DOHH2 (cell line): ENCODE measurements at regions not wholly inside any gene's neighbourhood (a gene's known extent, or its start where the extent isn't known, plus 50 kb on each side); places are given as distances from the start of the nearest gene placed in this dataset.

Experiments used
- H3F3A ChIP-seq: fragments of 200-600 bp; sonication (generic), shearing (Covaris generic); 2 replicates; pipeline ENCODE4 v1.6.0; 2016; ENCODE audit warnings: antibody characterized with exemption, mild to moderate bottlenecking; ENCODE audit not compliant: control insufficient read depth, insufficient read depth
- H3K27ac ChIP-seq: fragments of 200-600 bp; sonication (generic); 2 replicates; pipeline ENCODE4 v1.5.1; 2014; ENCODE audit warnings: low read depth, mild to moderate bottlenecking, low read length, moderate library complexity
- H3K27me3 ChIP-seq: fragments of 200-600 bp; sonication (generic); 2 replicates; pipeline ENCODE4 v1.6.1; 2014; ENCODE audit warnings: mild to moderate bottlenecking, low read length, mixed read lengths; ENCODE audit not compliant: control insufficient read depth
- H3K36me3 ChIP-seq: fragments of 200-600 bp; sonication (generic); 2 replicates; pipeline ENCODE4 v1.6.1; 2014; ENCODE audit warnings: mild to moderate bottlenecking, low read length, moderate library complexity, mixed read lengths; ENCODE audit not compliant: control insufficient read depth
- H3K4me1 ChIP-seq: fragments of 200-600 bp; sonication (generic); 2 replicates; pipeline ENCODE4 v1.6.1; 2014; ENCODE audit warnings: mild to moderate bottlenecking, low read length, mixed read lengths; ENCODE audit not compliant: control insufficient read depth
- H3K4me2 ChIP-seq: fragments of 200-600 bp; sonication (generic); 2 replicates; pipeline ENCODE4 v1.6.0; 2014; ENCODE audit warnings: mild to moderate bottlenecking, low read length, moderate library complexity
- H3K4me3 ChIP-seq: fragments of 200-600 bp; sonication (generic); 2 replicates; pipeline ENCODE4 v1.5.1; 2014; ENCODE audit warnings: mild to moderate bottlenecking, low read length, mixed read lengths
- H3K79me2 ChIP-seq: fragments of 200-600 bp; sonication (generic); 2 replicates; pipeline ENCODE4 v1.6.1; 2014; ENCODE audit warnings: mild to moderate bottlenecking, low read length, mixed read lengths; ENCODE audit not compliant: control insufficient read depth
- H3K9me2 ChIP-seq: fragments of 200-600 bp; sonication (generic); replicated peaks from 2 replicates; pipeline ENCODE4 v1.6.1; 2014; ENCODE audit warnings: mild to moderate bottlenecking, low read length, mixed read lengths; ENCODE audit not compliant: control insufficient read depth
- H3K9me3 ChIP-seq: fragments of 200-600 bp; sonication (generic); 2 replicates; pipeline ENCODE4 v1.6.1; 2014; ENCODE audit warnings: antibody characterized with exemption, low read length, mixed read lengths; ENCODE audit not compliant: control insufficient read depth, insufficient read depth
- H4K20me1 ChIP-seq: fragments of 200-600 bp; sonication (generic); 2 replicates; pipeline ENCODE4 v1.6.0; 2014; ENCODE audit warnings: low read depth, mild to moderate bottlenecking, antibody characterized with exemption, low read length, moderate library complexity; ENCODE audit not compliant: control insufficient read depth, insufficient read depth
- CTCF ChIP-seq: fragments of 200-600 bp; sonication (generic); IDR thresholded peaks from one replicate; pipeline ENCODE4 v1.5.1; 2014; ENCODE audit warnings: antibody characterized with exemption, mild to moderate bottlenecking, low read depth, low read length; ENCODE audit not compliant: poor library complexity, severe bottlenecking
- EZH2phosphoT487 ChIP-seq: fragments of 200-600 bp; sonication (generic); IDR thresholded peaks from 2 replicates; pipeline ENCODE4 v1.6.1; 2017; ENCODE audit warnings: borderline replicate concordance, mild to moderate bottlenecking, antibody characterized with exemption, low read length, moderate library complexity, mixed read lengths

GRCh38 chr6:48765352-48765961 lies 654.5 kb upstream of the PTCHD4 start:
- H3K4me2 ChIP-seq = no peak overlapping the region
- no peaks in the 10 kb centered on the region for H3K36me3 ChIP-seq
- H3F3A ChIP-seq = no peaks in the 10 kb centered on the region
- H3K9me3 ChIP-seq = no peaks in the 10 kb centered on the region
- TF ChIP-seq CTCF (peak; percentile 51), EZH2phosphoT487 (no peak)
- no peaks in the 10 kb centered on the region for H3K9me2 ChIP-seq
- H4K20me1 ChIP-seq = no peaks in the 10 kb centered on the region
- H3K4me1 ChIP-seq = no peaks in the 10 kb centered on the region
- no peaks in the 10 kb centered on the region for H3K27me3 ChIP-seq
- H3K79me2 ChIP-seq = no peaks in the 10 kb centered on the region
- no peak overlapping the region for H3K4me3 ChIP-seq
- no peak overlapping the region for H3K27ac ChIP-seq

DNA sequence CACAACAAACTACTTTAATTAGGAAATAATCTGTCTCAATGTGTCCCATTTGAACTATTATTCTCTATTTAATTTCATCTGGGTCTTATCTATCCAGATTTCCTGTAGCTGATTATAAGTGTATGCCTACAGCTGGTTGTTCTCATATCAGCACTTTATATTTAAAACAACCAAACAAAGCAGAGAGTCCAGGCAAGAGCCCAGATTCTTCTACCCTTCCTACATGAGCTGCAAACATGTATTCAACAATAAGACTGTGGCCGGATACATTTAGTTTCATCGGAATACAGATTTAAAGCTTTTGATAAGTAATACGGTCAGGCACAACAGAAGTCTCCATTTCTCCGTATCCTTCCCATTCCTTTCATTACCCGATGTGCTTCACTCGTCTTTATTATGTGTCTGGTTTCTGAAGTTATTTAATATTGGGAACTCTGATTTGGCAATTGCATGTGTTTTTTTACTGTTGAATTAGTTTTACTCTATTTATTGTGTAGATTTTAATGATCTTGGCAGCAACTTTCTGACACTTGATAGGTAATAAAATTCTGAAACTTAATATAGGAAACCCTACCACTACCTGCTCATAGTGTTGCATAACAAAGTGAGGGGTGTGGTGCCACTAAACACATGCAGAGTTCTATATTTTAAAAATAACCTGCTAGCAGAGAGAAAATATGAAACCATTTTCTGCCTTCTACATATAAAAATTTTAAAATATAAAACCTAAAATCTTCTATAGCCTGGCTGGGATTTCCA lies 653.5 kb upstream of the PTCHD4 start:
- TF ChIP-seq EZH2phosphoT487 = no peak
- TF ChIP-seq CTCF = no peak
- H3K36me3 ChIP-seq = no peaks in the 10 kb centered on the region
- H3F3A ChIP-seq = no peaks in the 10 kb centered on the region
- H3K9me3 ChIP-seq = no peaks in the 10 kb centered on the region
- H3K4me2 ChIP-seq = no peak overlapping the region
- H3K4me1 ChIP-seq = no peaks in the 10 kb centered on the region
- H3K79me2 ChIP-seq = no peaks in the 10 kb centered on the region
- no peaks in the 10 kb centered on the region for H3K9me2 ChIP-seq
- no peaks in the 10 kb centered on the region for H4K20me1 ChIP-seq
- H3K27me3 ChIP-seq = no peaks in the 10 kb centered on the region
- H3K27ac ChIP-seq = no peak overlapping the region
- H3K4me3 ChIP-seq = no peak overlapping the region

GRCh38 chr6:48757661-48758060 lies 646.7 kb upstream of the PTCHD4 start:
- TF ChIP-seq EZH2phosphoT487 = no peak
- TF ChIP-seq CTCF = no peak
- Histone ChIP-seq H3K9me3 (no peaks in the 10 kb centered on the region), H3K27me3 (no peaks in the 10 kb centered on the region), H3K79me2 (no peaks in the 10 kb centered on the region), H4K20me1 (no peaks in the 10 kb centered on the region), H3K4me1 (no peaks in the 10 kb centered on the region), H3K4me3 (no peak overlapping the region), H3K4me2 (no peak overlapping the region), H3K36me3 (no peaks in the 10 kb centered on the region), H3K27ac (no peak overlapping the region), H3F3A (no peaks in the 10 kb centered on the region), H3K9me2 (no peaks in the 10 kb centered on the region)
